DND-41 (cell line): ENCODE measurements at regions not wholly inside any gene's neighbourhood (a gene's known extent, or its start where the extent isn't known, plus 50 kb on each side); places are given as distances from the start of the nearest gene placed in this dataset.

Experiments used
- ATAC-seq: fragments of 200-7000 bp; cut with Tn5 transposase; 3 replicates; pipeline ENCODE4 v1.9.1; 2021; ENCODE audit warnings: low read depth; ENCODE audit not compliant: insufficient read depth
- DNase-seq: peaks from one replicate; pipeline ENCODE4 v3.0.0-alpha.2; 2020
- H2AFZ ChIP-seq: 2 replicates; pipeline ENCODE4 v1.6.0; 2012; ENCODE audit warnings: low read depth, low read length
- H3K27ac ChIP-seq: 2 replicates; pipeline ENCODE4 v1.5.1; 2012; ENCODE audit warnings: low read length, inconsistent platforms
- H3K27me3 ChIP-seq: fragments of 200-600 bp; sonication (generic); 2 replicates; pipeline ENCODE4 v1.6.0; 2012; ENCODE audit warnings: low read length, mild to moderate bottlenecking, inconsistent platforms; ENCODE audit not compliant: insufficient read depth, poor library complexity
- H3K36me3 ChIP-seq: 2 replicates; pipeline ENCODE4 v1.5.1; 2012; ENCODE audit warnings: low read length, inconsistent platforms; ENCODE audit not compliant: insufficient read depth
- H3K4me1 ChIP-seq: 2 replicates; pipeline ENCODE4 v1.5.1; 2012; ENCODE audit warnings: mild to moderate bottlenecking, low read length; ENCODE audit not compliant: insufficient read depth
- H3K4me2 ChIP-seq: 2 replicates; pipeline ENCODE4 v1.6.0; 2012; ENCODE audit warnings: mild to moderate bottlenecking, moderate library complexity, low read length, inconsistent platforms; ENCODE audit not compliant: insufficient read depth
- H3K4me3 ChIP-seq, 2 experiments: fragments of 200-600 bp in 1 of 2; shearing (Covaris generic) in 1 of 2; 2 replicates each; pipeline ENCODE4 v1.5.1; 2012 to 2016; ENCODE audit warnings: inconsistent platforms in 2 of 2, low read length in 2 of 2, mild to moderate bottlenecking in 2 of 2, low read depth in 1 of 2, moderate library complexity in 1 of 2
- H3K79me2 ChIP-seq: 2 replicates; pipeline ENCODE4 v1.6.0; 2012; ENCODE audit warnings: low read length, inconsistent platforms; ENCODE audit not compliant: insufficient read depth
- H3K9ac ChIP-seq: 2 replicates; pipeline ENCODE4 v1.6.0; 2012; ENCODE audit warnings: low read depth, mild to moderate bottlenecking, inconsistent platforms, low read length, moderate library complexity
- H3K9me3 ChIP-seq: 2 replicates; pipeline ENCODE4 v1.5.1; 2012; ENCODE audit warnings: low read length, moderate library complexity, mild to moderate bottlenecking, inconsistent platforms; ENCODE audit not compliant: insufficient read depth, severe bottlenecking
- H4K20me1 ChIP-seq: 2 replicates; pipeline ENCODE4 v1.6.0; 2012; ENCODE audit warnings: low read length; ENCODE audit not compliant: insufficient read depth
- CTCF ChIP-seq: IDR thresholded peaks from 2 replicates; pipeline ENCODE4 v1.5.1; 2012; ENCODE audit warnings: borderline replicate concordance, low read length, moderate library complexity, mild to moderate bottlenecking; ENCODE audit not compliant: poor library complexity, severe bottlenecking; ENCODE audit errors: extremely low read depth
- EZH2 ChIP-seq: IDR thresholded peaks from 3 replicates; pipeline ENCODE4 v1.6.1; 2012; ENCODE audit warnings: borderline replicate concordance, low read depth, mild to moderate bottlenecking, moderate library complexity, low read length, inconsistent platforms; ENCODE audit not compliant: severe bottlenecking

GRCh38 chr19:30228113-30228834 lies 143.9 kb upstream of the ZNF536 start:
- TF ChIP-seq CTCF (no peak), EZH2 (no peak)
- H3K27me3 ChIP-seq = no peaks in the 10 kb centered on the region
- no peak overlapping the region for H3K4me2 ChIP-seq

GRCh38 chr19:30228835-30229524 lies 143.2 kb upstream of the ZNF536 start:
- H3K36me3 ChIP-seq = no peaks in the 10 kb centered on the region
- H3K79me2 ChIP-seq = no peaks in the 10 kb centered on the region
- no peak overlapping the region for H3K9ac ChIP-seq
- no peak overlapping the region for H3K4me2 ChIP-seq
- H3K27ac ChIP-seq = no peak overlapping the region
- peaks cover 14% of the 10 kb centered on the region for H3K4me1 ChIP-seq
- TF ChIP-seq EZH2 (no peak), CTCF (no peak)
- DNase-seq = no peak
- no peaks in the 10 kb centered on the region for H4K20me1 ChIP-seq
- no peaks in the 10 kb centered on the region for H3K27me3 ChIP-seq
- no peak overlapping the region for H3K4me3 ChIP-seq
- no peak for ATAC-seq
- no peak overlapping the region for H2AFZ ChIP-seq
- H3K9me3 ChIP-seq = no peaks in the 10 kb centered on the region

More at GRCh38 chr19:30228113-30228834, 143.9 kb upstream of the ZNF536 start:
- no peak overlapping the region for H3K27ac ChIP-seq
- DNase-seq = no peak
- H3K79me2 ChIP-seq = no peaks in the 10 kb centered on the region
- no peak overlapping the region for H3K9ac ChIP-seq
- no peaks in the 10 kb centered on the region for H3K9me3 ChIP-seq
- ATAC-seq = no peak
- no peak overlapping the region for H3K4me3 ChIP-seq
- peaks cover 14% of the 10 kb centered on the region for H3K4me1 ChIP-seq
- H2AFZ ChIP-seq = no peak overlapping the region
- H4K20me1 ChIP-seq = no peaks in the 10 kb centered on the region
- no peaks in the 10 kb centered on the region for H3K36me3 ChIP-seq

GRCh38 chr19:30229525-30230174 lies 142.5 kb upstream of the ZNF536 start:
- Histone ChIP-seq H4K20me1 (no peaks in the 10 kb centered on the region), H3K27me3 (no peaks in the 10 kb centered on the region), H2AFZ (no peak overlapping the region), H3K27ac (no peak overlapping the region), H3K36me3 (no peaks in the 10 kb centered on the region), H3K4me3 (no peak overlapping the region), H3K9ac (no peak overlapping the region), H3K4me2 (no peak overlapping the region), H3K9me3 (no peaks in the 10 kb centered on the region), H3K79me2 (no peaks in the 10 kb centered on the region), H3K4me1 (peaks cover 14% of the 10 kb centered on the region)
- ATAC-seq = no peak
- TF ChIP-seq EZH2 (no peak), CTCF (no peak)
- no peak for DNase-seq
